Fibroblast of lung (primary cell): ENCODE measurements at regions not wholly inside any gene's neighbourhood (a gene's known extent, or its start where the extent isn't known, plus 50 kb on each side); places are given as distances from the start of the nearest gene placed in this dataset.

Experiments
- DNase-seq, 2 donors: peaks; one replicate each; pipeline versions ENCODE4 v3.0.0 to v3.0.0-alpha.2; 2010; ENCODE audit warnings: low read depth in 2 of 2
- H2AFZ ChIP-seq: 2 replicates; pipeline ENCODE4 v1.5.1; 2012; ENCODE audit warnings: low read length, control low read depth, inconsistent platforms
- H3K27ac ChIP-seq: 2 replicates; pipeline ENCODE4 v1.5.1; 2011; ENCODE audit warnings: low read length, control low read depth; ENCODE audit not compliant: insufficient read depth
- H3K27me3 ChIP-seq: 2 replicates; pipeline ENCODE4 v1.5.1; 2011; ENCODE audit warnings: mild to moderate bottlenecking, low read length; ENCODE audit not compliant: control insufficient read depth, insufficient read depth
- H3K36me3 ChIP-seq: 2 replicates; pipeline ENCODE4 v1.5.1; 2011; ENCODE audit warnings: low read length; ENCODE audit not compliant: control insufficient read depth, insufficient read depth
- H3K4me1 ChIP-seq: 2 replicates; pipeline ENCODE4 v1.5.1; 2011; ENCODE audit warnings: low read length; ENCODE audit not compliant: control insufficient read depth, insufficient read depth; ENCODE audit errors: extremely low read depth
- H3K4me2 ChIP-seq: 2 replicates; pipeline ENCODE4 v1.5.1; 2011; ENCODE audit warnings: low read length, control low read depth; ENCODE audit not compliant: insufficient read depth; ENCODE audit errors: extremely low read depth
- H3K4me3 ChIP-seq, 4 experiments: fragments of 200-600 bp in 1 of 4; sonication (generic) in 1 of 4; replicated peaks in 1 of 4; 2 replicates each; pipeline ENCODE4 v1.5.1; 2011 to 2016; ENCODE audit warnings: low read length in 4 of 4, low read depth in 3 of 4, mild to moderate bottlenecking in 3 of 4, control low read depth in 2 of 4, inconsistent platforms in 1 of 4, mixed read lengths in 1 of 4; ENCODE audit not compliant: insufficient read depth in 1 of 4; ENCODE audit errors: control extremely low read depth in 1 of 4
- H3K79me2 ChIP-seq: 2 replicates; pipeline ENCODE4 v1.5.1; 2012; ENCODE audit warnings: mild to moderate bottlenecking, low read length, inconsistent platforms; ENCODE audit not compliant: control insufficient read depth, insufficient read depth
- H3K9ac ChIP-seq: 2 replicates; pipeline ENCODE4 v1.5.1; 2011; ENCODE audit warnings: mild to moderate bottlenecking, low read length, control low read depth; ENCODE audit not compliant: insufficient read depth
- H3K9me3 ChIP-seq: 2 replicates; pipeline ENCODE4 v1.5.1; 2012; ENCODE audit warnings: low read depth, low read length; ENCODE audit not compliant: control insufficient read depth, insufficient read depth
- H4K20me1 ChIP-seq: 2 replicates; pipeline ENCODE4 v1.5.1; 2011; ENCODE audit warnings: low read length; ENCODE audit not compliant: control insufficient read depth, insufficient read depth; ENCODE audit errors: extremely low read depth
- EZH2 ChIP-seq: IDR thresholded peaks from 2 replicates; pipeline ENCODE4 v1.5.1; 2012; ENCODE audit warnings: low read length, control low read depth, mild to moderate bottlenecking; ENCODE audit errors: missing control alignments
- TF ChIP-seq, protein P1 (sequence below), 2 donors: IDR thresholded peaks in 1 of 2; conservative IDR thresholded peaks in 1 of 2; 1 replicate in 1 of 2; 2 replicates in 1 of 2; pipeline ENCODE4 v1.5.1; 2011 to 2012; ENCODE audit warnings: low read length in 2 of 2, control low read depth in 1 of 2, inconsistent platforms in 1 of 2, low read depth in 1 of 2, mild to moderate bottlenecking in 1 of 2

DNA sequence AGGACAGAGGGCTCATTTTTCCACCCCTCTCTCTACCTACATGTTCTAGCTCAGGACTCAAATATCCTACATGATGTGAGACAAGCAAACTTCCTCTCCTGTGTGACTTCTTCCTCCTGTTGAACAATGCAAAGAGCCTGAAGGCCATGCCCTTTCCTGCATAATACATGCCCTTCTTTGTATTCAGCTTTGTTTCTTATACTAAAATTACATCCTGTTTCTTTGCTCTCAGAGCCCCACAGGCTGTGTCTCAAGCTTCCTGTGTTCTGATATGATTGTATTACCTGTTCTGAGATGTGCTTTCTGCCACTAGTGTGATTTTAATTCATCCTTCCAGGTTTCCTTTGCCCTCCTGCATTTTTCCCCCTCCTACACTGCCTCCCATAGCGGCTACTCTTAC is 166.4 kb upstream of the AFF2 start:
- Histone ChIP-seq H3K4me2 (no peak overlapping the region), H3K79me2 (no peaks in the 10 kb centered on the region), H3K36me3 (no peaks in the 10 kb centered on the region), H4K20me1 (no peaks in the 10 kb centered on the region), H3K27ac (no peak overlapping the region), H3K9me3 (no peaks in the 10 kb centered on the region), H3K9ac (no peak overlapping the region), H3K4me3 (no peak overlapping the region), H3K27me3 (no peaks in the 10 kb centered on the region), H2AFZ (no peak overlapping the region), H3K4me1 (no peaks in the 10 kb centered on the region)
- TF ChIP-seq, protein P1, sequence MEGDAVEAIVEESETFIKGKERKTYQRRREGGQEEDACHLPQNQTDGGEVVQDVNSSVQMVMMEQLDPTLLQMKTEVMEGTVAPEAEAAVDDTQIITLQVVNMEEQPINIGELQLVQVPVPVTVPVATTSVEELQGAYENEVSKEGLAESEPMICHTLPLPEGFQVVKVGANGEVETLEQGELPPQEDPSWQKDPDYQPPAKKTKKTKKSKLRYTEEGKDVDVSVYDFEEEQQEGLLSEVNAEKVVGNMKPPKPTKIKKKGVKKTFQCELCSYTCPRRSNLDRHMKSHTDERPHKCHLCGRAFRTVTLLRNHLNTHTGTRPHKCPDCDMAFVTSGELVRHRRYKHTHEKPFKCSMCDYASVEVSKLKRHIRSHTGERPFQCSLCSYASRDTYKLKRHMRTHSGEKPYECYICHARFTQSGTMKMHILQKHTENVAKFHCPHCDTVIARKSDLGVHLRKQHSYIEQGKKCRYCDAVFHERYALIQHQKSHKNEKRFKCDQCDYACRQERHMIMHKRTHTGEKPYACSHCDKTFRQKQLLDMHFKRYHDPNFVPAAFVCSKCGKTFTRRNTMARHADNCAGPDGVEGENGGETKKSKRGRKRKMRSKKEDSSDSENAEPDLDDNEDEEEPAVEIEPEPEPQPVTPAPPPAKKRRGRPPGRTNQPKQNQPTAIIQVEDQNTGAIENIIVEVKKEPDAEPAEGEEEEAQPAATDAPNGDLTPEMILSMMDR (conservative IDR thresholded peaks at IDR 0.05 in 1 of 2, IDR thresholded peaks at IDR 0.05 in 1 of 2; ENCODE audit: low read depth in 1 of 2, low read length in 2 of 2), result no peak
- TF ChIP-seq EZH2, result no peak
- DNase-seq, result no peak

DNA sequence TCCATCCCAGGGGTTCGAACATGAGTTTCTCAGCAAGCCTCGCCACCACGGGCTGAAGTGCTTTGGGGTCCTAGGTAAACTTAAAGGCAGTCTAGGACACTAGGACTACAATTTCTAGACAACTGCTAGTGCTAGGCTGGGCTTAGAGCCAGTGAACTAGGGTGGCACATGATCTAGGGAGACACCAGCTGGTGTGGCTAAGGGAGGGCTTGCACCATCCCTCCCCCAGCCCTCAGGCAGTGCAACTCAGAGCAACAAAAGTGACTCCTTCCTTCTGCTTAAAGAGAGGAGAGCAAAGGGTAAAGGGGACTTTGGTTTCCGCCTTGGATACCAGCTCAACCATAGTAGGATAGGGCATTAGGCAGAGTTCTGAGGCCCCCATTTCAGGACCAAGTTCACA is 162.5 kb upstream of the AFF2 start:
- Histone ChIP-seq H3K4me1 (no peaks in the 10 kb centered on the region), H2AFZ (no peak overlapping the region), H3K4me2 (no peak overlapping the region), H3K79me2 (no peaks in the 10 kb centered on the region), H3K4me3 (no peak overlapping the region), H3K9ac (no peak overlapping the region), H3K36me3 (no peaks in the 10 kb centered on the region), H4K20me1 (no peaks in the 10 kb centered on the region), H3K9me3 (no peaks in the 10 kb centered on the region), H3K27ac (no peak overlapping the region), H3K27me3 (no peaks in the 10 kb centered on the region)
- TF ChIP-seq EZH2, result no peak
- TF ChIP-seq, protein P1 (conservative IDR thresholded peaks at IDR 0.05 in 1 of 2, IDR thresholded peaks at IDR 0.05 in 1 of 2; ENCODE audit: low read depth in 1 of 2, low read length in 2 of 2), result no peak
- DNase-seq, result no peak

DNA sequence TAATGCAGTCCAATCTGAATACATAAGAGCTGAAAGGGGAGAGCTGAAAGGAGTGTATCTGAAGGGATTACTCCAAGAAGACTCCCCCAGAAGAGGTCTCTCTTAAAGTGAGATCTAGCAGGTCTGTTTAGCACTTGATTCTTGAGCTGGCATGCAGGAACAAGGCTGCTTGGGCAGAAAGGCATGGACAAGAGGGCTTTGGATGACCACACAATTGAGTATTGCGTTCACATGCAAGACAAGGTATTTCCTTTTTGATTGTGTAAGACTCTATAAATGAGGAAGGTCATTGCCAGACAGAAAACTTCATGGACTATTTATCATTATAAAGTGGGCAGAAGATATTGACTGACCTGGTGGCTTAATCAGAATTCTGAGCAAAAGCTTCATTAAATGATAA is 145.5 kb upstream of the AFF2 start:
- no peaks in the 10 kb centered on the region for H3K9me3 ChIP-seq

More for the DNA sequence above, 145.5 kb upstream of the AFF2 start:
- no peaks in the 10 kb centered on the region for H3K36me3 ChIP-seq
- H3K4me3 ChIP-seq, result no peak overlapping the region
- no peaks in the 10 kb centered on the region for H4K20me1 ChIP-seq
- no peak overlapping the region for H3K4me2 ChIP-seq
- H3K4me1 ChIP-seq, result no peaks in the 10 kb centered on the region
- TF ChIP-seq, protein P1 (conservative IDR thresholded peaks at IDR 0.05 in 1 of 2, IDR thresholded peaks at IDR 0.05 in 1 of 2; ENCODE audit: low read depth in 1 of 2, low read length in 2 of 2), result no peak
- H2AFZ ChIP-seq, result no peak overlapping the region
- no peaks in the 10 kb centered on the region for H3K27me3 ChIP-seq
- no peaks in the 10 kb centered on the region for H3K79me2 ChIP-seq
- no peak overlapping the region for H3K9ac ChIP-seq
- no peak overlapping the region for H3K27ac ChIP-seq
- peak in 1 of 2 donors; percentile 1 for DNase-seq
